Peyer's patch (tissue), 4 donors: ENCODE measurements at regions not wholly inside any gene's neighbourhood (a gene's known extent, or its start where the extent isn't known, plus 50 kb on each side); places are given as distances from the start of the nearest gene placed in this dataset.

Experiments used
- DNase-seq, 3 donors: peaks; one replicate each; pipeline ENCODE4 v3.0.0-alpha.2; 2017 to 2019
- H3K27ac ChIP-seq, 4 donors: fragments of 200-600 bp; sonication (generic); one replicate each; pipeline ENCODE4 v1.5.1; 2016 to 2019
- H3K27me3 ChIP-seq, 2 donors: fragments of 200-600 bp; sonication (generic); one replicate each; pipeline ENCODE4 v1.5.1; 2019
- H3K36me3 ChIP-seq, 3 donors: fragments of 200-600 bp; sonication (generic); one replicate each; pipeline ENCODE4 v1.5.1; 2016 to 2019
- H3K4me1 ChIP-seq, 4 donors: fragments of 200-600 bp; sonication (generic); one replicate each; pipeline ENCODE4 v1.5.1; 2016 to 2019
- H3K4me3 ChIP-seq, 4 donors: fragments of 200-600 bp; sonication (generic); 1 replicate in 3 of 4; 2 replicates in 1 of 4; pipeline ENCODE4 v1.5.1; 2016 to 2019; ENCODE audit warnings: mild to moderate bottlenecking in 1 of 4
- H3K9me3 ChIP-seq, 4 donors: fragments of 200-600 bp; sonication (generic); one replicate each; pipeline ENCODE4 v1.5.1; 2016 to 2019; ENCODE audit warnings: mild to moderate bottlenecking in 1 of 4
- CTCF ChIP-seq, 6 experiments: fragments of 450-650 bp in 4 of 6; fragments of 200-600 bp in 2 of 6; sonication (generic) in 1 of 6; IDR thresholded peaks; one replicate each; pipeline ENCODE4 v1.5.1; 2017 to 2019; ENCODE audit warnings: antibody characterized with exemption in 6 of 6, mild to moderate bottlenecking in 3 of 6, moderate library complexity in 1 of 6
- POLR2A ChIP-seq, 2 donors: fragments of 450-650 bp; IDR thresholded peaks; one replicate each; pipeline ENCODE4 v1.5.1; 2017; ENCODE audit warnings: antibody characterized with exemption in 2 of 2, mild to moderate bottlenecking in 2 of 2, moderate library complexity in 2 of 2

- H3K36me3 ChIP-seq, result no peaks in the 10 kb centered on the region
These were observed 376.1 kb downstream of the FBXW7 start for GRCh38 chr4:152159773-152160172.

GRCh38 chr4:152158225-152158624, 377.7 kb downstream of the FBXW7 start:
- H3K4me3 ChIP-seq, result no peak overlapping the region
- no peak for DNase-seq
- H3K36me3 ChIP-seq, result no peaks in the 10 kb centered on the region
- TF ChIP-seq CTCF (IDR thresholded peaks at IDR 0.05) (no peak), POLR2A (IDR thresholded peaks at IDR 0.05) (no peak)
- no peak overlapping the region for H3K27ac ChIP-seq
- H3K27me3 ChIP-seq, result no peaks in the 10 kb centered on the region
- no peaks in the 10 kb centered on the region for H3K9me3 ChIP-seq
- H3K4me1 ChIP-seq, result no peaks in the 10 kb centered on the region

More at GRCh38 chr4:152159773-152160172, 376.1 kb downstream of the FBXW7 start:
- Histone ChIP-seq H3K4me3 (no peak overlapping the region), H3K4me1 (no peaks in the 10 kb centered on the region), H3K27ac (no peak overlapping the region), H3K9me3 (no peaks in the 10 kb centered on the region), H3K27me3 (no peaks in the 10 kb centered on the region)
- DNase-seq, result no peak
- TF ChIP-seq CTCF (IDR thresholded peaks at IDR 0.05), result no peak
- no peak for TF ChIP-seq POLR2A (IDR thresholded peaks at IDR 0.05)

GRCh38 chr4:152157629-152158028, 378.3 kb downstream of the FBXW7 start:
- Histone ChIP-seq H3K36me3 (no peaks in the 10 kb centered on the region), H3K27me3 (no peaks in the 10 kb centered on the region), H3K9me3 (no peaks in the 10 kb centered on the region), H3K4me3 (no peak overlapping the region), H3K27ac (no peak overlapping the region), H3K4me1 (no peaks in the 10 kb centered on the region)
- TF ChIP-seq POLR2A (IDR thresholded peaks at IDR 0.05) (no peak), CTCF (IDR thresholded peaks at IDR 0.05) (no peak)
- no peak for DNase-seq

- DNase-seq, result no peak
- TF ChIP-seq CTCF (IDR thresholded peaks at IDR 0.05) (no peak), POLR2A (IDR thresholded peaks at IDR 0.05) (no peak)
- Histone ChIP-seq H3K27me3 (no peaks in the 10 kb centered on the region), H3K4me1 (no peaks in the 10 kb centered on the region), H3K4me3 (no peak overlapping the region), H3K36me3 (no peaks in the 10 kb centered on the region), H3K27ac (no peak overlapping the region), H3K9me3 (no peaks in the 10 kb centered on the region)
These were observed 379.4 kb downstream of the FBXW7 start for GRCh38 chr4:152156442-152156841.

GRCh38 chr4:152155070-152155469, 380.8 kb downstream of the FBXW7 start:
- no peaks in the 10 kb centered on the region for H3K27me3 ChIP-seq
- no peak for TF ChIP-seq CTCF (IDR thresholded peaks at IDR 0.05)
- no peak for TF ChIP-seq POLR2A (IDR thresholded peaks at IDR 0.05)
- no peak for DNase-seq
- no peak overlapping the region for H3K4me3 ChIP-seq
- no peak overlapping the region for H3K27ac ChIP-seq
- no peaks in the 10 kb centered on the region for H3K9me3 ChIP-seq
- H3K4me1 ChIP-seq, result no peaks in the 10 kb centered on the region
- no peaks in the 10 kb centered on the region for H3K36me3 ChIP-seq

GRCh38 chr4:152154433-152154832, 381.5 kb downstream of the FBXW7 start:
- Histone ChIP-seq H3K27ac (no peak overlapping the region), H3K9me3 (no peaks in the 10 kb centered on the region), H3K36me3 (no peaks in the 10 kb centered on the region), H3K4me3 (no peak overlapping the region), H3K4me1 (no peaks in the 10 kb centered on the region), H3K27me3 (no peaks in the 10 kb centered on the region)
- no peak for DNase-seq
- TF ChIP-seq CTCF (IDR thresholded peaks at IDR 0.05), result no peak
- no peak for TF ChIP-seq POLR2A (IDR thresholded peaks at IDR 0.05)
